Large intestine (tissue), 3 donors: ENCODE measurements at regions not wholly inside any gene's neighbourhood (a gene's known extent, or its start where the extent isn't known, plus 50 kb on each side); places are given as distances from the start of the nearest gene placed in this dataset.

Source experiments
- DNase-seq, 2 donors: peaks; one replicate each; pipeline versions ENCODE4 v3.0.0 to v3.0.0-alpha.2; 2013
- H3K27ac ChIP-seq: one replicate; pipeline ENCODE4 v1.5.1; 2013; ENCODE audit warnings: low read length
- H3K27me3 ChIP-seq: 2 replicates; pipeline ENCODE4 v1.6.1; 2013; ENCODE audit warnings: low read length; ENCODE audit not compliant: control insufficient read depth, insufficient read depth
- H3K36me3 ChIP-seq: 2 replicates; pipeline ENCODE4 v1.6.1; 2013; ENCODE audit warnings: low read length; ENCODE audit not compliant: control insufficient read depth, insufficient read depth
- H3K4me1 ChIP-seq: one replicate; pipeline ENCODE4 v1.6.1; 2013; ENCODE audit warnings: low read length; ENCODE audit not compliant: control insufficient read depth, insufficient read depth
- H3K4me3 ChIP-seq: one replicate; pipeline ENCODE4 v1.5.1; 2013; ENCODE audit warnings: low read length
- H3K9me3 ChIP-seq: one replicate; pipeline ENCODE4 v1.6.1; 2013; ENCODE audit warnings: mild to moderate bottlenecking, low read depth, low read length, moderate library complexity; ENCODE audit not compliant: control insufficient read depth
- WGBS: methylation state at CpG from one replicate; pipeline ENCODE4 v1.1.5; 2013; ENCODE audit warnings: low lambda C conversion rate; ENCODE audit not compliant: insufficient coverage; 5-methylcytosine and 5-hydroxymethylcytosine counted together

GRCh38 chr2:234789556-234790325 is 162.1 kb upstream of the SH3BP4 start:
- peaks cover 3% of the 10 kb centered on the region for H3K9me3 ChIP-seq
- H3K27me3 ChIP-seq = no peaks in the 10 kb centered on the region
- H3K36me3 ChIP-seq = no peaks in the 10 kb centered on the region
- H3K4me1 ChIP-seq = no peaks in the 10 kb centered on the region
- no CpG with 5 or more reads among the region's 9 CpGs for WGBS
- no peak for DNase-seq
- no peak overlapping the region for H3K4me3 ChIP-seq
- H3K27ac ChIP-seq = no peak overlapping the region

- H3K27me3 ChIP-seq = no peaks in the 10 kb centered on the region
Observed at GRCh38 chr2:234788841-234789240, 163.0 kb upstream of the SH3BP4 start.

GRCh38 chr2:234788381-234788780 is 163.4 kb upstream of the SH3BP4 start:
- Histone ChIP-seq H3K27ac (no peak overlapping the region), H3K4me1 (no peaks in the 10 kb centered on the region), H3K4me3 (no peak overlapping the region), H3K9me3 (peaks cover 3% of the 10 kb centered on the region), H3K36me3 (no peaks in the 10 kb centered on the region), H3K27me3 (no peaks in the 10 kb centered on the region)
- WGBS = 100% methylated on average over 2 of the region's 5 CpGs
- no peak for DNase-seq

More at GRCh38 chr2:234788841-234789240, 163.0 kb upstream of the SH3BP4 start:
- H3K4me3 ChIP-seq = no peak overlapping the region
- H3K9me3 ChIP-seq = peaks cover 3% of the 10 kb centered on the region
- H3K36me3 ChIP-seq = no peaks in the 10 kb centered on the region
- H3K4me1 ChIP-seq = no peaks in the 10 kb centered on the region
- DNase-seq = no peak
- H3K27ac ChIP-seq = no peak overlapping the region
- no CpG with 5 or more reads among the region's 4 CpGs for WGBS

GRCh38 chr2:234787114-234787513 is 164.7 kb upstream of the SH3BP4 start:
- DNase-seq = no peak
- no peak overlapping the region for H3K4me3 ChIP-seq
- no peak overlapping the region for H3K27ac ChIP-seq
- no CpG with 5 or more reads among the region's 6 CpGs for WGBS
- no peaks in the 10 kb centered on the region for H3K4me1 ChIP-seq
- peaks cover 3% of the 10 kb centered on the region for H3K9me3 ChIP-seq
- no peaks in the 10 kb centered on the region for H3K36me3 ChIP-seq
- H3K27me3 ChIP-seq = no peaks in the 10 kb centered on the region

- WGBS = no CpG with 5 or more reads among the region's 5 CpGs
- Histone ChIP-seq H3K27ac (no peak overlapping the region), H3K27me3 (no peaks in the 10 kb centered on the region), H3K36me3 (no peaks in the 10 kb centered on the region), H3K9me3 (no peaks in the 10 kb centered on the region), H3K4me3 (no peak overlapping the region), H3K4me1 (no peaks in the 10 kb centered on the region)
- no peak for DNase-seq
Observed at GRCh38 chr2:234773764-234774409, 177.9 kb upstream of the SH3BP4 start.

- no CpG with 5 or more reads among the region's 5 CpGs for WGBS
- Histone ChIP-seq H3K27me3 (no peaks in the 10 kb centered on the region), H3K4me1 (no peaks in the 10 kb centered on the region), H3K4me3 (no peak overlapping the region), H3K27ac (no peak overlapping the region), H3K36me3 (no peaks in the 10 kb centered on the region), H3K9me3 (no peaks in the 10 kb centered on the region)
- no peak for DNase-seq
Observed at GRCh38 chr2:234773129-234773528, 178.7 kb upstream of the SH3BP4 start.

GRCh38 chr2:234772733-234773060 is 179.1 kb upstream of the SH3BP4 start:
- WGBS = no CpG with 5 or more reads among the region's 8 CpGs

GRCh38 chr2:234771980-234772732 is 179.7 kb upstream of the SH3BP4 start:
- no peaks in the 10 kb centered on the region for H3K27me3 ChIP-seq
- no peak overlapping the region for H3K27ac ChIP-seq
- no peaks in the 10 kb centered on the region for H3K4me1 ChIP-seq
- H3K4me3 ChIP-seq = no peak overlapping the region
- H3K36me3 ChIP-seq = no peaks in the 10 kb centered on the region
- WGBS = 75% methylated on average over 4 of the region's 11 CpGs
- no peaks in the 10 kb centered on the region for H3K9me3 ChIP-seq
- DNase-seq = no peak

More at GRCh38 chr2:234772733-234773060, 179.1 kb upstream of the SH3BP4 start:
- Histone ChIP-seq H3K36me3 (no peaks in the 10 kb centered on the region), H3K4me1 (no peaks in the 10 kb centered on the region), H3K27me3 (no peaks in the 10 kb centered on the region), H3K4me3 (no peak overlapping the region), H3K27ac (no peak overlapping the region), H3K9me3 (no peaks in the 10 kb centered on the region)
- DNase-seq = no peak

- Histone ChIP-seq H3K9me3 (no peaks in the 10 kb centered on the region), H3K27me3 (no peaks in the 10 kb centered on the region), H3K27ac (no peak overlapping the region), H3K36me3 (no peaks in the 10 kb centered on the region), H3K4me1 (no peaks in the 10 kb centered on the region), H3K4me3 (no peak overlapping the region)
- no peak for DNase-seq
- WGBS = 0% methylated on average over 1 of the region's 2 CpGs
Observed at GRCh38 chr2:234771176-234771575, 180.6 kb upstream of the SH3BP4 start.

GRCh38 chr2:234770715-234771141 is 181.1 kb upstream of the SH3BP4 start:
- Histone ChIP-seq H3K36me3 (no peaks in the 10 kb centered on the region), H3K4me1 (no peaks in the 10 kb centered on the region), H3K27me3 (no peaks in the 10 kb centered on the region), H3K27ac (no peak overlapping the region), H3K4me3 (no peak overlapping the region), H3K9me3 (no peaks in the 10 kb centered on the region)
- no peak for DNase-seq
